ENCODE measurements at regions not wholly inside any gene's neighbourhood (a gene's known extent, or its start where the extent isn't known, plus 50 kb on each side); places are given as distances from the start of the nearest gene placed in this dataset. TPM values are rescaled to one million over a fixed set of nuclear protein-coding genes. Genes with fewer than 3 reads are reported as not detected.

DNA sequence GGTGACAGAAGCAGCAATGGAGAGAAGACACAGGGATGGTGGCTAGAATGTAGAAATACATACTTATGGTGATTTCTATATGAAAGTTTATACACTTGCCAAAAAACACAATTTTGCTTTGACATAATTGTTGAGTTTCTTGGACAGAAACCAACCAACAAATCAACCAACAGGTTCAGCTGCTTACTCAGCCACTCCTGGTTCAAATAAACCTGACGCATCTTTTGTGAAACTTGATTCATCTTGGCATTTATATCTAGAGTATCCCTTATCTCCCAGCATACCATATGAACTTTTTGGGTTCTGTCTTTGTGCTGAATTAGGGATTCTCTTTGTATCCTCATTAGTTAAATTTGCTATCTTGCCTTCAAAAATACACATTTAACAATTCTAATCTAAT is 54.1 kb upstream of the ERBB4 start:
- H3K9me3 ChIP-seq = no peaks in the 10 kb centered on the region
- H3K4me3 ChIP-seq = no peak overlapping the region
- no peak overlapping the region for H3K27ac ChIP-seq
- no peaks in the 10 kb centered on the region for H3K4me1 ChIP-seq
- no peaks in the 10 kb centered on the region for H3K36me3 ChIP-seq
- H3K27me3 ChIP-seq = no peaks in the 10 kb centered on the region
- no peak for DNase-seq
- no peak for ATAC-seq
- TF ChIP-seq, protein P1, sequence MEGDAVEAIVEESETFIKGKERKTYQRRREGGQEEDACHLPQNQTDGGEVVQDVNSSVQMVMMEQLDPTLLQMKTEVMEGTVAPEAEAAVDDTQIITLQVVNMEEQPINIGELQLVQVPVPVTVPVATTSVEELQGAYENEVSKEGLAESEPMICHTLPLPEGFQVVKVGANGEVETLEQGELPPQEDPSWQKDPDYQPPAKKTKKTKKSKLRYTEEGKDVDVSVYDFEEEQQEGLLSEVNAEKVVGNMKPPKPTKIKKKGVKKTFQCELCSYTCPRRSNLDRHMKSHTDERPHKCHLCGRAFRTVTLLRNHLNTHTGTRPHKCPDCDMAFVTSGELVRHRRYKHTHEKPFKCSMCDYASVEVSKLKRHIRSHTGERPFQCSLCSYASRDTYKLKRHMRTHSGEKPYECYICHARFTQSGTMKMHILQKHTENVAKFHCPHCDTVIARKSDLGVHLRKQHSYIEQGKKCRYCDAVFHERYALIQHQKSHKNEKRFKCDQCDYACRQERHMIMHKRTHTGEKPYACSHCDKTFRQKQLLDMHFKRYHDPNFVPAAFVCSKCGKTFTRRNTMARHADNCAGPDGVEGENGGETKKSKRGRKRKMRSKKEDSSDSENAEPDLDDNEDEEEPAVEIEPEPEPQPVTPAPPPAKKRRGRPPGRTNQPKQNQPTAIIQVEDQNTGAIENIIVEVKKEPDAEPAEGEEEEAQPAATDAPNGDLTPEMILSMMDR (IDR thresholded peaks at IDR 0.05) = no peak
- intact Hi-C loops (cut with DNase I) = no loop called here

Small RNA genes in the stretch of these regions (microRNA-seq; reads per million reads assigned to microRNA genes)
- gene MIR4776-1 (ENCODE audit: borderline microRNAs expressed) = not detected
- gene MIR4776-2 (ENCODE audit: borderline microRNAs expressed) = not detected

Measured in upper lobe of right lung (tissue), 1 donor.